ENCODE measurements at regions not wholly inside any gene's neighbourhood (a gene's known extent, or its start where the extent isn't known, plus 50 kb on each side); places are given as distances from the start of the nearest gene placed in this dataset.

DNA sequence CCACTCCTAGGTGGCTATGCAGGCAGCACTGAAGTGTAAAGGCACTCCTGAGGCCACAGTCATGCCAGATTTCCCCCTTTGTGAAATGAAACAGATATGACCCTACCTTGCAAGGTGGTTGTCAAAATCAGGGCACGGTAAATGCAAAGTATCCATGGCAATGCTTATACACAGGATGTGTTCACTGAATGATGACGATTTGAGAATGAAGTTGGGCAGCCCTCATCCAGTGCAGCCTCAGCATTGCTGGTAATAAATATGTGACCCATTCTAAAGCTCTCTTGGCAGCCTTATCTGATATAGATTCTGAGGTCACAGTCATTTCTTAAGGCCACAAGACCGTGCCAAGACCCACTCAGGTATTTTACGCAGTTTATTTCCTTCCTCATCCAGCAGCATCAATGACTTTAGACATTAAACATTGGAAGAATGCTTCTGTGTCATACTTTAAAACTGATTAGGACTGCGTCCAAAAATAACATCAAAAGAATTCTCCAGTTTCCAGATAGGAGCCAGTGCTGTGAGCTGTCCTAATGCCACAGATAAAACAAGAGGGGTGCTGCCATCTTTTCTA, 125.5 kb upstream of the SERTAD2 start:
- TF ChIP-seq, protein P1, sequence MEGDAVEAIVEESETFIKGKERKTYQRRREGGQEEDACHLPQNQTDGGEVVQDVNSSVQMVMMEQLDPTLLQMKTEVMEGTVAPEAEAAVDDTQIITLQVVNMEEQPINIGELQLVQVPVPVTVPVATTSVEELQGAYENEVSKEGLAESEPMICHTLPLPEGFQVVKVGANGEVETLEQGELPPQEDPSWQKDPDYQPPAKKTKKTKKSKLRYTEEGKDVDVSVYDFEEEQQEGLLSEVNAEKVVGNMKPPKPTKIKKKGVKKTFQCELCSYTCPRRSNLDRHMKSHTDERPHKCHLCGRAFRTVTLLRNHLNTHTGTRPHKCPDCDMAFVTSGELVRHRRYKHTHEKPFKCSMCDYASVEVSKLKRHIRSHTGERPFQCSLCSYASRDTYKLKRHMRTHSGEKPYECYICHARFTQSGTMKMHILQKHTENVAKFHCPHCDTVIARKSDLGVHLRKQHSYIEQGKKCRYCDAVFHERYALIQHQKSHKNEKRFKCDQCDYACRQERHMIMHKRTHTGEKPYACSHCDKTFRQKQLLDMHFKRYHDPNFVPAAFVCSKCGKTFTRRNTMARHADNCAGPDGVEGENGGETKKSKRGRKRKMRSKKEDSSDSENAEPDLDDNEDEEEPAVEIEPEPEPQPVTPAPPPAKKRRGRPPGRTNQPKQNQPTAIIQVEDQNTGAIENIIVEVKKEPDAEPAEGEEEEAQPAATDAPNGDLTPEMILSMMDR (IDR thresholded peaks at IDR 0.05): no peak
- TF ChIP-seq POLR2A (IDR thresholded peaks at IDR 0.05): no peak

All from right lobe of liver (tissue), 4 donors.